ENCODE measurements at regions not wholly inside any gene's neighbourhood (a gene's known extent, or its start where the extent isn't known, plus 50 kb on each side); places are given as distances from the start of the nearest gene placed in this dataset.

GRCh38 chr10:107585630-107586029 is 421.1 kb upstream of the SORCS1 start:
- no peaks in the 10 kb centered on the region for H3K79me2 ChIP-seq (ENCODE audit: control insufficient read depth in 1 of 2, insufficient read depth in 2 of 2, low read length in 2 of 2)
- no peak for DNase-seq (ENCODE audit: low read depth in 1 of 2, low spot score in 2 of 2)
- H3K4me2 ChIP-seq (ENCODE audit: insufficient read depth in 1 of 2, low read depth in 2 of 2, low read length in 2 of 2) = no peak overlapping the region
- H3K23ac ChIP-seq (ENCODE audit: insufficient read length) = no peak overlapping the region
- H3K4me1 ChIP-seq (replicated peaks in 1 of 4; ENCODE audit: control insufficient read depth in 3 of 4, insufficient read depth in 4 of 4, low read length in 3 of 4) = 0 out of 7 replicates have a peak, but pooled peaks cover 0 to 2% (median 0%) of the 10 kb centered on the region in 4 experiments
- H2AFZ ChIP-seq (ENCODE audit: low read length) = no peak overlapping the region
- no peak overlapping the region for H4K8ac ChIP-seq (ENCODE audit: extremely low read depth, insufficient read depth, low read length)
- H3K14ac ChIP-seq (ENCODE audit: insufficient read length) = no peak overlapping the region
- H3K27me3 ChIP-seq (replicated peaks in 1 of 4; ENCODE audit: control insufficient read depth in 3 of 4, extremely low read depth in 1 of 4, insufficient read depth in 3 of 4, low read length in 3 of 4) = no peaks in the 10 kb centered on the region
- FAIRE-seq = no peak
- H2BK5ac ChIP-seq (ENCODE audit: low read depth, low read length) = no peak overlapping the region; the same call in 1 of the 2 replicates
- H3K4ac ChIP-seq (replicated peaks; ENCODE audit: insufficient read length, low read depth, low read length) = no peak overlapping the region
- H2BK120ac ChIP-seq (replicated peaks; ENCODE audit: low read depth, low read length) = no peak overlapping the region
- WGBS, 2 experiments (ENCODE audit: extremely low coverage in 1 of 2, insufficient coverage in 1 of 2, insufficient read length in 1 of 2, insufficient replicate concordance in 2 of 2, low coverage in 1 of 2, low lambda C conversion rate in 2 of 2, missing lambda C conversion rate in 1 of 2) = 95% methylated on average over 3 of the region's 3 CpGs; no CpG with 5 or more reads in 1 of the 2 experiments
- H3K56ac ChIP-seq (replicated peaks; ENCODE audit: insufficient read length, low read depth, low read length) = no peak overlapping the region
- H2BK15ac ChIP-seq (ENCODE audit: low read length) = no peak overlapping the region
- no peak overlapping the region for H3K18ac ChIP-seq (ENCODE audit: extremely low read depth, low read length)
- H3K23me2 ChIP-seq (ENCODE audit: low read depth, low read length) = no peaks in the 10 kb centered on the region
- no peak overlapping the region for H4K91ac ChIP-seq (replicated peaks; ENCODE audit: insufficient read length, low read length)
- peaks cover 6 to 10% of the 10 kb centered on the region in 2 experiments for H3K9me3 ChIP-seq (ENCODE audit: insufficient read depth in 2 of 2, low read depth in 1 of 2, low read length in 1 of 2)
- H3K9ac ChIP-seq (replicated peaks in 1 of 4; ENCODE audit: extremely low read depth in 1 of 4, low read depth in 3 of 4, low read length in 3 of 4) = no peak overlapping the region
- H4K20me1 ChIP-seq (replicated peaks in 1 of 2; ENCODE audit: control insufficient read depth in 1 of 2, insufficient read depth in 2 of 2, low read length in 2 of 2) = no peaks in the 10 kb centered on the region
- H3K36me3 ChIP-seq (ENCODE audit: control insufficient read depth in 2 of 4, insufficient read depth in 4 of 4, low read length in 3 of 4) = peaks cover 0 to 6% (median 0%) of the 10 kb centered on the region in 4 experiments; a peak in 2 of 8 replicates
- no peaks in the 10 kb centered on the region for H3K79me1 ChIP-seq (ENCODE audit: low read depth, low read length)
- no peak overlapping the region for H2BK12ac ChIP-seq (ENCODE audit: low read depth, low read length)
- no peak overlapping the region for H2AK5ac ChIP-seq (ENCODE audit: low read depth, low read length)
- H4K5ac ChIP-seq (ENCODE audit: insufficient read length, low read depth, low read length) = no peak overlapping the region
- POLR2A ChIA-PET (ENCODE audit: partially characterized antibody) = no interaction called here
- no peak overlapping the region for H2BK20ac ChIP-seq (ENCODE audit: low read length)
- no peak overlapping the region for H3K27ac ChIP-seq (ENCODE audit: low read depth, low read length)
- CTCF ChIA-PET (ENCODE audit: partially characterized antibody) = no interaction called here
- H3K4me3 ChIP-seq (ENCODE audit: extremely low read depth in 1 of 4, insufficient read depth in 2 of 4, low read depth in 3 of 4, low read length in 4 of 4) = no peak overlapping the region
- TF ChIP-seq NRF1 (IDR thresholded peaks at IDR 0.05; ENCODE audit: low read depth, low read length) (no peak), PHF8 (conservative IDR thresholded peaks at IDR 0.05; ENCODE audit: low read depth, low read length) (no peak), FOSL1 (IDR thresholded peaks at IDR 0.05; ENCODE audit: insufficient read depth, low read depth, low read length) (no peak), CREB1 (IDR thresholded peaks at IDR 0.05) (no peak), JUND (IDR thresholded peaks at IDR 0.05; ENCODE audit: low read length) (no peak), BACH1 (IDR thresholded peaks at IDR 0.05; ENCODE audit: low read length) (no peak), RXRA (IDR thresholded peaks at IDR 0.05; ENCODE audit: insufficient read depth, low read depth, low read length) (no peak), EP300 (IDR thresholded peaks at IDR 0.05; ENCODE audit: borderline replicate concordance in 1 of 2, low read depth in 2 of 2, low read length in 2 of 2) (no peak), CTCF (IDR thresholded peaks at IDR 0.05; ENCODE audit: control extremely low read depth in 1 of 3, insufficient read depth in 1 of 3, low read depth in 1 of 3, low read length in 3 of 3) (no peak), TEAD4 (IDR thresholded peaks at IDR 0.05; ENCODE audit: low read depth, low read length) (no peak), YY1 (IDR thresholded peaks at IDR 0.05; ENCODE audit: low read depth, low read length) (no peak), TAF1 (IDR thresholded peaks at IDR 0.05; ENCODE audit: low read depth, low read length) (no peak), GABPA (IDR thresholded peaks at IDR 0.05; ENCODE audit: borderline replicate concordance, insufficient read depth, low read length) (no peak)
